Neural cell (in vitro differentiated cells): ENCODE measurements at regions not wholly inside any gene's neighbourhood (a gene's known extent, or its start where the extent isn't known, plus 50 kb on each side); places are given as distances from the start of the nearest gene placed in this dataset.

Experiments
- H2AFZ ChIP-seq: fragments of 200-600, 300-800 bp; sonication (generic), shearing (Covaris generic); 2 replicates; pipeline ENCODE4 v1.6.0; 2014; ENCODE audit warnings: low read depth, mild to moderate bottlenecking, antibody characterized with exemption, low read length, moderate library complexity
- H3F3A ChIP-seq: fragments of 200-600 bp; shearing (Covaris generic); 2 replicates; pipeline ENCODE4 v1.6.1; 2016; ENCODE audit warnings: mild to moderate bottlenecking, moderate library complexity, mixed read lengths, antibody characterized with exemption, low read length; ENCODE audit not compliant: insufficient read depth, poor library complexity, severe bottlenecking
- H3K27ac ChIP-seq: fragments of 200-600, 300-800 bp; sonication (generic), shearing (Covaris generic); 2 replicates; pipeline ENCODE4 v1.5.1; 2014; ENCODE audit warnings: mild to moderate bottlenecking, low read length, moderate library complexity
- H3K27me3 ChIP-seq: fragments of 300-800, 200-600 bp; sonication (generic), shearing (Covaris generic); 2 replicates; pipeline ENCODE4 v1.6.0; 2014; ENCODE audit warnings: mild to moderate bottlenecking, low read depth, low read length, moderate library complexity; ENCODE audit not compliant: insufficient read depth
- H3K36me3 ChIP-seq: fragments of 300-800, 200-600 bp; sonication (generic), shearing (Covaris generic); 2 replicates; pipeline ENCODE4 v1.5.1; 2014; ENCODE audit warnings: mild to moderate bottlenecking, antibody characterized with exemption, low read length, moderate library complexity; ENCODE audit not compliant: insufficient read depth
- H3K4me2 ChIP-seq: fragments of 300-800, 200-600 bp; sonication (generic), shearing (Covaris generic); 2 replicates; pipeline ENCODE4 v1.6.0; 2014; ENCODE audit warnings: mild to moderate bottlenecking, low read length
- H3K4me3 ChIP-seq: fragments of 300-800, 200-600 bp; sonication (generic), shearing (Covaris generic); 2 replicates; pipeline ENCODE4 v1.5.1; 2014; ENCODE audit warnings: mild to moderate bottlenecking, low read length, moderate library complexity
- H3K79me2 ChIP-seq: fragments of 200-600 bp; shearing (Covaris generic); replicated peaks from 2 replicates; pipeline ENCODE4 v1.6.0; 2014; ENCODE audit warnings: mild to moderate bottlenecking, low read length, moderate library complexity; ENCODE audit not compliant: insufficient read depth
- H3K9ac ChIP-seq: fragments of 300-800, 200-600 bp; sonication (generic), shearing (Covaris generic); 2 replicates; pipeline ENCODE4 v1.6.1; 2016; ENCODE audit warnings: mild to moderate bottlenecking, low read length, mixed read lengths
- H3K9me2 ChIP-seq: fragments of 200-600 bp; shearing (Covaris generic); 2 replicates; pipeline ENCODE4 v1.6.1; 2016; ENCODE audit warnings: mild to moderate bottlenecking, low read length, mixed read lengths; ENCODE audit not compliant: insufficient read depth
- H3K9me3 ChIP-seq: fragments of 200-600, 300-800 bp; sonication (generic), shearing (Covaris generic); 2 replicates; pipeline ENCODE4 v1.6.1; 2016; ENCODE audit warnings: mild to moderate bottlenecking, mixed run types, low read length, moderate library complexity, mixed read lengths
- H4K20me1 ChIP-seq: fragments of 200-600 bp; shearing (Covaris generic); 2 replicates; pipeline ENCODE4 v1.6.1; 2016; ENCODE audit warnings: mild to moderate bottlenecking, mixed run types; ENCODE audit not compliant: insufficient read depth
- CTCF ChIP-seq: fragments of 450-650 bp; IDR thresholded peaks from 2 replicates; pipeline ENCODE4 v1.5.1; 2014; ENCODE audit warnings: antibody characterized with exemption, mild to moderate bottlenecking, moderate library complexity; ENCODE audit not compliant: poor library complexity, severe bottlenecking
- EP300 ChIP-seq: fragments of 450-650 bp; conservative IDR thresholded peaks from 2 replicates; pipeline ENCODE4 v1.6.1; 2014; ENCODE audit warnings: antibody characterized with exemption, mild to moderate bottlenecking, moderate library complexity; ENCODE audit not compliant: poor library complexity, severe bottlenecking
- EZH2 ChIP-seq: fragments of 200-600, 300-800 bp; shearing (Covaris generic), sonication (generic); IDR thresholded peaks from 2 replicates; pipeline ENCODE4 v1.6.1; 2014; ENCODE audit warnings: antibody characterized with exemption, low read length, borderline replicate concordance, mild to moderate bottlenecking; ENCODE audit not compliant: insufficient read depth, poor library complexity, severe bottlenecking
- MXI1 ChIP-seq: fragments of 450-650 bp; conservative IDR thresholded peaks from 2 replicates; pipeline ENCODE4 v1.6.1; 2014; ENCODE audit warnings: antibody characterized with exemption, mild to moderate bottlenecking; ENCODE audit not compliant: poor library complexity, severe bottlenecking
- POLR2AphosphoS5 ChIP-seq: IDR thresholded peaks from 2 replicates; pipeline ENCODE4 v1.6.1; 2012
- RAD21 ChIP-seq: fragments of 450-650 bp; conservative IDR thresholded peaks from 2 replicates; pipeline ENCODE4 v1.6.1; 2014; ENCODE audit warnings: antibody characterized with exemption, mild to moderate bottlenecking, moderate library complexity
- REST ChIP-seq: IDR thresholded peaks from 2 replicates; pipeline ENCODE4 v1.6.1; 2012; ENCODE audit warnings: borderline replicate concordance
- SMC3 ChIP-seq: fragments of 450-650 bp; conservative IDR thresholded peaks from 2 replicates; pipeline ENCODE4 v1.6.1; 2014; ENCODE audit warnings: antibody characterized with exemption, mild to moderate bottlenecking, moderate library complexity; ENCODE audit not compliant: poor library complexity
- TAF1 ChIP-seq: IDR thresholded peaks from 2 replicates; pipeline ENCODE4 v1.6.1; 2012; ENCODE audit warnings: low read depth

- H3K9me2 ChIP-seq = no peaks in the 10 kb centered on the region
- no peaks in the 10 kb centered on the region for H3F3A ChIP-seq
- H4K20me1 ChIP-seq = no peaks in the 10 kb centered on the region
- H3K27ac ChIP-seq = no peak overlapping the region
- H3K36me3 ChIP-seq = no peaks in the 10 kb centered on the region
- H2AFZ ChIP-seq = no peak overlapping the region
- no peak overlapping the region for H3K4me2 ChIP-seq
- TF ChIP-seq TAF1 (no peak), RAD21 (no peak), EP300 (no peak), SMC3 (no peak)
- H3K27me3 ChIP-seq = no peaks in the 10 kb centered on the region
- H3K9me3 ChIP-seq = no peaks in the 10 kb centered on the region
- no peaks in the 10 kb centered on the region for H3K79me2 ChIP-seq
- no peak overlapping the region for H3K9ac ChIP-seq
- no peak overlapping the region for H3K4me3 ChIP-seq
Observed at GRCh38 chr18:67047334-67047733, 443.4 kb upstream of the CDH19 start.

- H3K4me3 ChIP-seq = no peak overlapping the region
- H2AFZ ChIP-seq = no peak overlapping the region
- H3K4me2 ChIP-seq = no peak overlapping the region
- H3K79me2 ChIP-seq = no peaks in the 10 kb centered on the region
- H3F3A ChIP-seq = no peaks in the 10 kb centered on the region
- no peaks in the 10 kb centered on the region for H3K9me3 ChIP-seq
- no peaks in the 10 kb centered on the region for H3K27me3 ChIP-seq
- no peaks in the 10 kb centered on the region for H3K9me2 ChIP-seq
- H3K36me3 ChIP-seq = no peaks in the 10 kb centered on the region
- TF ChIP-seq REST (no peak), TAF1 (no peak), RAD21 (no peak), EP300 (no peak), CTCF (no peak), SMC3 (no peak), EZH2 (no peak), MXI1 (no peak), POLR2AphosphoS5 (no peak)
- H3K27ac ChIP-seq = no peak overlapping the region
- no peaks in the 10 kb centered on the region for H4K20me1 ChIP-seq
- no peak overlapping the region for H3K9ac ChIP-seq
Observed at GRCh38 chr18:67043276-67043675, 439.4 kb upstream of the CDH19 start.

- H3K9me2 ChIP-seq = no peaks in the 10 kb centered on the region
- no peaks in the 10 kb centered on the region for H3K27me3 ChIP-seq
- no peak overlapping the region for H3K4me2 ChIP-seq
- H2AFZ ChIP-seq = no peak overlapping the region
- TF ChIP-seq EZH2 (no peak), POLR2AphosphoS5 (no peak), TAF1 (no peak), CTCF (no peak), REST (no peak), MXI1 (no peak), SMC3 (no peak), EP300 (no peak), RAD21 (no peak)
- no peaks in the 10 kb centered on the region for H3K9me3 ChIP-seq
- H3K27ac ChIP-seq = no peak overlapping the region
- H3K36me3 ChIP-seq = no peaks in the 10 kb centered on the region
- no peak overlapping the region for H3K9ac ChIP-seq
- no peaks in the 10 kb centered on the region for H3K79me2 ChIP-seq
- no peaks in the 10 kb centered on the region for H3F3A ChIP-seq
- H3K4me3 ChIP-seq = no peak overlapping the region
- no peaks in the 10 kb centered on the region for H4K20me1 ChIP-seq
Observed at GRCh38 chr18:67041334-67041733, 437.4 kb upstream of the CDH19 start.
